ENCODE measurements at regions not wholly inside any gene's neighbourhood (a gene's known extent, or its start where the extent isn't known, plus 50 kb on each side); places are given as distances from the start of the nearest gene placed in this dataset.

GRCh38 chr2:180128861-180129260 lies 121.8 kb upstream of the CWC22 start:
- Mint-ChIP-seq H3K27me3 (ENCODE audit: insufficient read depth) (no peaks in the 10 kb centered on the region), H3K4me3 (no peak overlapping the region), H3K27ac (no peak overlapping the region), H3K4me1 (peaks cover 13% of the 10 kb centered on the region), H3K36me3 (ENCODE audit: low read depth) (no peaks in the 10 kb centered on the region), H3K9me3 (no peaks in the 10 kb centered on the region)
- no peak overlapping the region for H3K27ac ChIP-seq (ENCODE audit: low read depth, low read length)
- H3K27me3 ChIP-seq (ENCODE audit: control insufficient read depth, insufficient read depth, low read length, poor library complexity, severe bottlenecking): no peaks in the 10 kb centered on the region
- no peak for DNase-seq
- H3K9me3 ChIP-seq (ENCODE audit: control insufficient read depth, low read length): no peaks in the 10 kb centered on the region
- no peak overlapping the region for H3K4me3 ChIP-seq (ENCODE audit: low read length)
- TF ChIP-seq CTCF (conservative IDR thresholded peaks at IDR 0.05): no peak
- no peaks in the 10 kb centered on the region for H3K36me3 ChIP-seq (ENCODE audit: control insufficient read depth, insufficient read depth, low read length)
- no peaks in the 10 kb centered on the region for H3K4me1 ChIP-seq (ENCODE audit: control insufficient read depth, insufficient read depth, low read length)
- H3K9ac ChIP-seq (ENCODE audit: extremely low read depth, low read length, poor library complexity, severe bottlenecking): no peak overlapping the region
- 89% methylated on average over 2 of the region's 2 CpGs; no CpG with 5 or more reads in 1 of the 2 experiments for WGBS, 2 experiments (ENCODE audit: insufficient coverage in 1 of 2, insufficient read length in 1 of 2)

- H3K4me3 ChIP-seq (ENCODE audit: low read length): no peak overlapping the region
- DNase-seq: peak; percentile 86
- Mint-ChIP-seq H3K4me1 (peaks cover 20% of the 10 kb centered on the region), H3K9me3 (no peaks in the 10 kb centered on the region), H3K4me3 (no peak overlapping the region), H3K27me3 (ENCODE audit: insufficient read depth) (no peaks in the 10 kb centered on the region), H3K27ac (no peak overlapping the region), H3K36me3 (ENCODE audit: low read depth) (no peaks in the 10 kb centered on the region)
- no peak overlapping the region for H3K9ac ChIP-seq (ENCODE audit: extremely low read depth, low read length, poor library complexity, severe bottlenecking)
- H3K27ac ChIP-seq (ENCODE audit: low read depth, low read length): no peak overlapping the region
- no peaks in the 10 kb centered on the region for H3K9me3 ChIP-seq (ENCODE audit: control insufficient read depth, low read length)
- H3K36me3 ChIP-seq (ENCODE audit: control insufficient read depth, insufficient read depth, low read length): no peaks in the 10 kb centered on the region
- H3K4me1 ChIP-seq (ENCODE audit: control insufficient read depth, insufficient read depth, low read length): no peaks in the 10 kb centered on the region
- 43 to 50% methylated on average over 8 to 13 of the region's 13 CpGs for WGBS, 2 experiments (ENCODE audit: insufficient coverage in 1 of 2, insufficient read length in 1 of 2)
- no peaks in the 10 kb centered on the region for H3K27me3 ChIP-seq (ENCODE audit: control insufficient read depth, insufficient read depth, low read length, poor library complexity, severe bottlenecking)
- TF ChIP-seq CTCF (conservative IDR thresholded peaks at IDR 0.05): peak; percentile 89
These were observed 118.3 kb upstream of the CWC22 start for GRCh38 chr2:180125245-180125962.

GRCh38 chr2:180124273-180125139 lies 117.4 kb upstream of the CWC22 start:
- TF ChIP-seq CTCF (conservative IDR thresholded peaks at IDR 0.05): peak; percentile 84
- Histone ChIP-seq H3K27ac (ENCODE audit: low read depth, low read length) (no peak overlapping the region), H3K27me3 (ENCODE audit: control insufficient read depth, insufficient read depth, low read length, poor library complexity, severe bottlenecking) (no peaks in the 10 kb centered on the region), H3K9ac (ENCODE audit: extremely low read depth, low read length, poor library complexity, severe bottlenecking) (no peak overlapping the region), H3K4me1 (ENCODE audit: control insufficient read depth, insufficient read depth, low read length) (no peaks in the 10 kb centered on the region), H3K36me3 (ENCODE audit: control insufficient read depth, insufficient read depth, low read length) (no peaks in the 10 kb centered on the region), H3K4me3 (ENCODE audit: low read length) (no peak overlapping the region), H3K9me3 (ENCODE audit: control insufficient read depth, low read length) (no peaks in the 10 kb centered on the region)
- Mint-ChIP-seq H3K4me1 (peaks cover 15% of the 10 kb centered on the region), H3K4me3 (no peak overlapping the region), H3K27me3 (ENCODE audit: insufficient read depth) (no peaks in the 10 kb centered on the region), H3K27ac (no peak overlapping the region), H3K36me3 (ENCODE audit: low read depth) (no peaks in the 10 kb centered on the region), H3K9me3 (no peaks in the 10 kb centered on the region)
- whole genome bisulfite sequencing, 2 experiments (ENCODE audit: insufficient coverage in 1 of 2, insufficient read length in 1 of 2): 33 to 45% methylated on average over 5 to 8 of the region's 8 CpGs
- DNase-seq: peak; percentile 56
